Astrocyte (in vitro differentiated cells and primary cell): ENCODE measurements at regions not wholly inside any gene's neighbourhood (a gene's known extent, or its start where the extent isn't known, plus 50 kb on each side); places are given as distances from the start of the nearest gene placed in this dataset.

Experiments used
- DNase-seq: peaks from one replicate; pipeline ENCODE4 v3.0.0-alpha.2; 2010; ENCODE audit warnings: low read depth
- FAIRE-seq: peaks from 2 replicates; lab custom pipeline; 2011; peaks lifted over from hg19 to GRCh38; lab: Jason Lieb, UNC
- H2AFZ ChIP-seq: 2 replicates; pipeline ENCODE4 v1.6.0; 2012; ENCODE audit warnings: low read depth, low read length, inconsistent platforms
- H3K27ac ChIP-seq: 2 replicates; pipeline ENCODE4 v1.5.1; 2011; ENCODE audit warnings: low read depth, low read length, inconsistent platforms
- H3K27me3 ChIP-seq: 2 replicates; pipeline ENCODE4 v1.6.0; 2011; ENCODE audit warnings: low read length, inconsistent platforms; ENCODE audit not compliant: insufficient read depth
- H3K36me3 ChIP-seq: 2 replicates; pipeline ENCODE4 v1.5.1; 2011; ENCODE audit warnings: low read length, inconsistent platforms; ENCODE audit not compliant: insufficient read depth
- H3K4me1 ChIP-seq: 2 replicates; pipeline ENCODE4 v1.5.1; 2011; ENCODE audit warnings: low read length, inconsistent platforms; ENCODE audit not compliant: insufficient read depth
- H3K4me2 ChIP-seq: 2 replicates; pipeline ENCODE4 v1.6.0; 2012; ENCODE audit warnings: low read length, inconsistent platforms
- H3K4me3 ChIP-seq: 2 replicates; pipeline ENCODE4 v1.5.1; 2011; ENCODE audit warnings: low read depth, mild to moderate bottlenecking, low read length, inconsistent platforms; ENCODE audit not compliant: insufficient read depth
- H3K79me2 ChIP-seq: 2 replicates; pipeline ENCODE4 v1.6.0; 2012; ENCODE audit warnings: mild to moderate bottlenecking, low read length, inconsistent platforms; ENCODE audit not compliant: insufficient read depth
- H3K9ac ChIP-seq: 2 replicates; pipeline ENCODE4 v1.6.0; 2012; ENCODE audit warnings: mild to moderate bottlenecking, low read length, inconsistent platforms
- H3K9me3 ChIP-seq: 2 replicates; pipeline ENCODE4 v1.5.1; 2012; ENCODE audit warnings: low read depth, mild to moderate bottlenecking, low read length, inconsistent platforms; ENCODE audit not compliant: insufficient read depth
- H4K20me1 ChIP-seq: 2 replicates; pipeline ENCODE4 v1.6.0; 2012; ENCODE audit warnings: low read length, inconsistent platforms; ENCODE audit not compliant: insufficient read depth
- H3K27ac Mint-ChIP-seq: one replicate; pipeline ENCODE4 v1.8.0; 2021; ENCODE audit warnings: mild to moderate bottlenecking, mixed read lengths; ENCODE audit not compliant: unreplicated experiment
- H3K27me3 Mint-ChIP-seq: one replicate; pipeline ENCODE4 v1.8.0; 2021; ENCODE audit warnings: low read depth, mixed read lengths; ENCODE audit not compliant: unreplicated experiment
- H3K36me3 Mint-ChIP-seq: one replicate; pipeline ENCODE4 v1.8.0; 2021; ENCODE audit warnings: low read depth, mixed read lengths; ENCODE audit not compliant: unreplicated experiment
- H3K4me1 Mint-ChIP-seq: one replicate; pipeline ENCODE4 v1.8.0; 2021; ENCODE audit warnings: low read depth, mixed read lengths; ENCODE audit not compliant: unreplicated experiment
- H3K4me3 Mint-ChIP-seq: one replicate; pipeline ENCODE4 v1.8.0; 2021; ENCODE audit warnings: mild to moderate bottlenecking, moderate library complexity, mixed read lengths; ENCODE audit not compliant: unreplicated experiment
- H3K9me3 Mint-ChIP-seq: one replicate; pipeline ENCODE4 v1.8.0; 2021; ENCODE audit warnings: mild to moderate bottlenecking, mixed read lengths; ENCODE audit not compliant: unreplicated experiment
- EZH2 ChIP-seq: IDR thresholded peaks from 2 replicates; pipeline ENCODE4 v1.6.1; 2012; ENCODE audit warnings: mild to moderate bottlenecking, low read length, inconsistent platforms; ENCODE audit not compliant: insufficient read depth
- TF ChIP-seq, protein P1 (sequence below): IDR thresholded peaks from 2 replicates; pipeline ENCODE4 v1.5.1; 2011; ENCODE audit warnings: low read depth, mild to moderate bottlenecking, inconsistent platforms, low read length, moderate library complexity; ENCODE audit not compliant: insufficient read depth

GRCh38 chr1:229887043-229887822 is 179.8 kb upstream of the GALNT2 start:
- Histone ChIP-seq H3K36me3 (no peaks in the 10 kb centered on the region), H3K9ac (no peak overlapping the region), H3K27me3 (peaks cover 5% of the 10 kb centered on the region), H3K9me3 (no peaks in the 10 kb centered on the region), H3K4me3 (no peak overlapping the region), H3K79me2 (no peaks in the 10 kb centered on the region), H4K20me1 (no peaks in the 10 kb centered on the region), H3K4me1 (no peaks in the 10 kb centered on the region), H2AFZ (no peak overlapping the region), H3K4me2 (no peak overlapping the region), H3K27ac (no peak overlapping the region)
- H3K9me3 Mint-ChIP-seq: peaks cover 18% of the 10 kb centered on the region
- FAIRE-seq: no peak
- TF ChIP-seq, protein P1, sequence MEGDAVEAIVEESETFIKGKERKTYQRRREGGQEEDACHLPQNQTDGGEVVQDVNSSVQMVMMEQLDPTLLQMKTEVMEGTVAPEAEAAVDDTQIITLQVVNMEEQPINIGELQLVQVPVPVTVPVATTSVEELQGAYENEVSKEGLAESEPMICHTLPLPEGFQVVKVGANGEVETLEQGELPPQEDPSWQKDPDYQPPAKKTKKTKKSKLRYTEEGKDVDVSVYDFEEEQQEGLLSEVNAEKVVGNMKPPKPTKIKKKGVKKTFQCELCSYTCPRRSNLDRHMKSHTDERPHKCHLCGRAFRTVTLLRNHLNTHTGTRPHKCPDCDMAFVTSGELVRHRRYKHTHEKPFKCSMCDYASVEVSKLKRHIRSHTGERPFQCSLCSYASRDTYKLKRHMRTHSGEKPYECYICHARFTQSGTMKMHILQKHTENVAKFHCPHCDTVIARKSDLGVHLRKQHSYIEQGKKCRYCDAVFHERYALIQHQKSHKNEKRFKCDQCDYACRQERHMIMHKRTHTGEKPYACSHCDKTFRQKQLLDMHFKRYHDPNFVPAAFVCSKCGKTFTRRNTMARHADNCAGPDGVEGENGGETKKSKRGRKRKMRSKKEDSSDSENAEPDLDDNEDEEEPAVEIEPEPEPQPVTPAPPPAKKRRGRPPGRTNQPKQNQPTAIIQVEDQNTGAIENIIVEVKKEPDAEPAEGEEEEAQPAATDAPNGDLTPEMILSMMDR: no peak
- no peak for TF ChIP-seq EZH2
- H3K27ac Mint-ChIP-seq: no peak overlapping the region
- peaks cover 3% of the 10 kb centered on the region for H3K36me3 Mint-ChIP-seq
- H3K4me3 Mint-ChIP-seq: no peak overlapping the region
- H3K4me1 Mint-ChIP-seq: no peaks in the 10 kb centered on the region
- DNase-seq: no peak
- H3K27me3 Mint-ChIP-seq: peaks cover 15% of the 10 kb centered on the region

DNA sequence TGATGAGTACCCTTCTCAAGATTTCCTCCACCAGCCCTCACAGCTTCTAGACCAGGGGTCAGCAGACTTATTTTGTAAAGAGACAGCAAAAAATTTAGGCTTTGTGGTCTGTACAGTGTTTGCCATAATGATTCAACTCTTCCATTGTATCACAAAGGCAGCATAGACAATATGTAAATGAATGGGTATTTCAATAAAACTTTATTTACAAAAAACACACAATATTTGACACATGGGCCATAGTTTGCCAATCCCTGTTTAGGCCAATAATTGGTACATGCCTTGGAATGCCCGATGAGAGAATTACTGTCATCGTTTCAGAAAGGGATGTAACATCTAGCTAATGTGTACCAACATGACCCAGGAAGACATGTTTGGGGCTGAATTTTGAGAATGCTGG is 178.9 kb upstream of the GALNT2 start:
- H3K4me1 ChIP-seq: no peaks in the 10 kb centered on the region
- H4K20me1 ChIP-seq: no peaks in the 10 kb centered on the region
- H2AFZ ChIP-seq: no peak overlapping the region
- Mint-ChIP-seq H3K27ac (no peak overlapping the region), H3K27me3 (peaks cover 16% of the 10 kb centered on the region), H3K36me3 (peaks cover 3% of the 10 kb centered on the region), H3K4me1 (no peaks in the 10 kb centered on the region), H3K9me3 (peaks cover 19% of the 10 kb centered on the region), H3K4me3 (no peak overlapping the region)
- H3K79me2 ChIP-seq: no peaks in the 10 kb centered on the region
- no peak overlapping the region for H3K4me2 ChIP-seq
- no peak overlapping the region for H3K9ac ChIP-seq
- H3K27me3 ChIP-seq: peaks cover 3% of the 10 kb centered on the region
- no peak for TF ChIP-seq EZH2
- TF ChIP-seq, protein P1: no peak
- H3K9me3 ChIP-seq: no peaks in the 10 kb centered on the region
- DNase-seq (no peak), FAIRE-seq (no peak)
- no peak overlapping the region for H3K27ac ChIP-seq
- H3K36me3 ChIP-seq: no peaks in the 10 kb centered on the region
- H3K4me3 ChIP-seq: no peak overlapping the region

DNA sequence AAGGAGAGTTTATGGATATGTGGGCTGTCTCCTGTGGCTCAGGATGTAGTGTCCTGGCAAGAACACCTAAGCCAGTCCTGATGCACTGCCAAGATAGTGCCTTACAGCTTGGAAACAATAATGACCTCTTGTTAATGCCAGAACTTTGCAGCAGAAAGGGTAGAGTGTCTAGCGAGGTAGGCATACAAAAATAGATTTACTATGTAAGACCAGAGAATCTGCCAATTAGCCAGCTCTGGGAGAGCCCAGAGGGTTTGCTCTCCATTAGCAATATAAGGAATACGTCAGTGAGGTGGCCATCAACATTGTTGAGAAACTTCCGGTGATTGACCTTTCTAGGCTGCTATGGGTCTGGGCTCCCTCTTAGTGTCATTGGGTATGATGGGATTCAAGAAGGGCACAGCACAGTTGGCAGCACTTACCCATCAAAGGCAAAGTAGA is 178.5 kb upstream of the GALNT2 start:
- Mint-ChIP-seq H3K27ac (no peak overlapping the region), H3K27me3 (peaks cover 11% of the 10 kb centered on the region), H3K4me3 (no peak overlapping the region), H3K36me3 (peaks cover 3% of the 10 kb centered on the region), H3K9me3 (peaks cover 21% of the 10 kb centered on the region), H3K4me1 (no peaks in the 10 kb centered on the region)
- H3K4me2 ChIP-seq: no peak overlapping the region
- H3K36me3 ChIP-seq: no peaks in the 10 kb centered on the region
- H3K9ac ChIP-seq: no peak overlapping the region
- TF ChIP-seq EZH2: no peak
- TF ChIP-seq, protein P1: no peak
- H2AFZ ChIP-seq: no peak overlapping the region
- H3K79me2 ChIP-seq: no peaks in the 10 kb centered on the region
- H3K4me3 ChIP-seq: no peak overlapping the region
- no peak for DNase-seq
- no peaks in the 10 kb centered on the region for H4K20me1 ChIP-seq
- no peaks in the 10 kb centered on the region for H3K9me3 ChIP-seq
- no peak for FAIRE-seq
- no peak overlapping the region for H3K27ac ChIP-seq
- no peaks in the 10 kb centered on the region for H3K4me1 ChIP-seq
- no peaks in the 10 kb centered on the region for H3K27me3 ChIP-seq
